ENCODE measurements at regions not wholly inside any gene's neighbourhood (a gene's known extent, or its start where the extent isn't known, plus 50 kb on each side); places are given as distances from the start of the nearest gene placed in this dataset.

GRCh38 chr1:4553761-4554160, 100.6 kb upstream of the AJAP1 start:
- H3K27ac ChIP-seq (ENCODE audit: low read length) = no peak overlapping the region
- H3K36me3 ChIP-seq (ENCODE audit: control insufficient read depth in 1 of 2, insufficient read depth in 2 of 2, low read length in 2 of 2) = no peaks in the 10 kb centered on the region
- H3K27me3 ChIP-seq (ENCODE audit: low read depth, low read length) = no peaks in the 10 kb centered on the region
- no peak overlapping the region for H3K4me3 ChIP-seq (ENCODE audit: low read depth in 1 of 2, low read length in 2 of 2)
- H3K9me3 ChIP-seq (ENCODE audit: control insufficient read depth in 1 of 2, low read length in 2 of 2) = peaks cover 0 to 3% of the 10 kb centered on the region in 2 donors
- no peaks in the 10 kb centered on the region for H3K4me1 ChIP-seq (ENCODE audit: control insufficient read depth in 1 of 2, insufficient read depth in 2 of 2, low read length in 2 of 2)

- H3K4me3 ChIP-seq (ENCODE audit: low read depth in 1 of 2, low read length in 2 of 2) = no peak overlapping the region
- H3K27me3 ChIP-seq (ENCODE audit: low read depth, low read length) = no peaks in the 10 kb centered on the region
- peaks cover 0 to 3% of the 10 kb centered on the region in 2 donors for H3K9me3 ChIP-seq (ENCODE audit: control insufficient read depth in 1 of 2, low read length in 2 of 2)
- H3K36me3 ChIP-seq (ENCODE audit: control insufficient read depth in 1 of 2, insufficient read depth in 2 of 2, low read length in 2 of 2) = no peaks in the 10 kb centered on the region
- H3K27ac ChIP-seq (ENCODE audit: low read length) = no peak overlapping the region
- H3K4me1 ChIP-seq (ENCODE audit: control insufficient read depth in 1 of 2, insufficient read depth in 2 of 2, low read length in 2 of 2) = no peaks in the 10 kb centered on the region
Measured at GRCh38 chr1:4554271-4554865, 100.0 kb upstream of the AJAP1 start.

GRCh38 chr1:4557949-4558348, 96.5 kb upstream of the AJAP1 start:
- Histone ChIP-seq H3K4me1 (ENCODE audit: control insufficient read depth in 1 of 2, insufficient read depth in 2 of 2, low read length in 2 of 2) (no peaks in the 10 kb centered on the region), H3K36me3 (ENCODE audit: control insufficient read depth in 1 of 2, insufficient read depth in 2 of 2, low read length in 2 of 2) (no peaks in the 10 kb centered on the region), H3K27me3 (ENCODE audit: low read depth, low read length) (no peaks in the 10 kb centered on the region), H3K27ac (ENCODE audit: low read length) (no peak overlapping the region), H3K9me3 (ENCODE audit: control insufficient read depth in 1 of 2, low read length in 2 of 2) (no peaks in the 10 kb centered on the region), H3K4me3 (ENCODE audit: low read depth in 1 of 2, low read length in 2 of 2) (no peak overlapping the region)

GRCh38 chr1:4561205-4561604, 93.2 kb upstream of the AJAP1 start:
- Histone ChIP-seq H3K4me3 (ENCODE audit: low read depth in 1 of 2, low read length in 2 of 2) (no peak overlapping the region), H3K27me3 (ENCODE audit: low read depth, low read length) (no peaks in the 10 kb centered on the region), H3K9me3 (ENCODE audit: control insufficient read depth in 1 of 2, low read length in 2 of 2) (no peaks in the 10 kb centered on the region), H3K36me3 (ENCODE audit: control insufficient read depth in 1 of 2, insufficient read depth in 2 of 2, low read length in 2 of 2) (no peaks in the 10 kb centered on the region), H3K27ac (ENCODE audit: low read length) (no peak overlapping the region), H3K4me1 (ENCODE audit: control insufficient read depth in 1 of 2, insufficient read depth in 2 of 2, low read length in 2 of 2) (no peaks in the 10 kb centered on the region)

- Histone ChIP-seq H3K27ac (ENCODE audit: low read length) (no peak overlapping the region), H3K4me1 (ENCODE audit: control insufficient read depth in 1 of 2, insufficient read depth in 2 of 2, low read length in 2 of 2) (no peaks in the 10 kb centered on the region), H3K27me3 (ENCODE audit: low read depth, low read length) (no peaks in the 10 kb centered on the region), H3K36me3 (ENCODE audit: control insufficient read depth in 1 of 2, insufficient read depth in 2 of 2, low read length in 2 of 2) (no peaks in the 10 kb centered on the region), H3K9me3 (ENCODE audit: control insufficient read depth in 1 of 2, low read length in 2 of 2) (no peaks in the 10 kb centered on the region), H3K4me3 (ENCODE audit: low read depth in 1 of 2, low read length in 2 of 2) (no peak overlapping the region)
Measured at GRCh38 chr1:4562321-4562720, 92.1 kb upstream of the AJAP1 start.

- H3K4me1 ChIP-seq (ENCODE audit: control insufficient read depth in 1 of 2, insufficient read depth in 2 of 2, low read length in 2 of 2) = no peaks in the 10 kb centered on the region
- no peaks in the 10 kb centered on the region for H3K9me3 ChIP-seq (ENCODE audit: control insufficient read depth in 1 of 2, low read length in 2 of 2)
- no peaks in the 10 kb centered on the region for H3K36me3 ChIP-seq (ENCODE audit: control insufficient read depth in 1 of 2, insufficient read depth in 2 of 2, low read length in 2 of 2)
- no peaks in the 10 kb centered on the region for H3K27me3 ChIP-seq (ENCODE audit: low read depth, low read length)
- H3K4me3 ChIP-seq (ENCODE audit: low read depth in 1 of 2, low read length in 2 of 2) = no peak overlapping the region
- H3K27ac ChIP-seq (ENCODE audit: low read length) = no peak overlapping the region
Measured at GRCh38 chr1:4563586-4563985, 90.8 kb upstream of the AJAP1 start.

- Histone ChIP-seq H3K27ac (ENCODE audit: low read length) (no peak overlapping the region), H3K27me3 (ENCODE audit: low read depth, low read length) (no peaks in the 10 kb centered on the region), H3K4me1 (ENCODE audit: control insufficient read depth in 1 of 2, insufficient read depth in 2 of 2, low read length in 2 of 2) (no peaks in the 10 kb centered on the region), H3K4me3 (ENCODE audit: low read depth in 1 of 2, low read length in 2 of 2) (no peak overlapping the region), H3K36me3 (ENCODE audit: control insufficient read depth in 1 of 2, insufficient read depth in 2 of 2, low read length in 2 of 2) (no peaks in the 10 kb centered on the region), H3K9me3 (ENCODE audit: control insufficient read depth in 1 of 2, low read length in 2 of 2) (peaks cover 0 to 3% of the 10 kb centered on the region in 2 donors)
Measured at GRCh38 chr1:4564051-4564450, 90.4 kb upstream of the AJAP1 start.

GRCh38 chr1:4565166-4565565, 89.2 kb upstream of the AJAP1 start:
- Histone ChIP-seq H3K4me3 (ENCODE audit: low read depth in 1 of 2, low read length in 2 of 2) (no peak overlapping the region), H3K9me3 (ENCODE audit: control insufficient read depth in 1 of 2, low read length in 2 of 2) (peaks cover 0 to 3% of the 10 kb centered on the region in 2 donors), H3K36me3 (ENCODE audit: control insufficient read depth in 1 of 2, insufficient read depth in 2 of 2, low read length in 2 of 2) (no peaks in the 10 kb centered on the region), H3K4me1 (ENCODE audit: control insufficient read depth in 1 of 2, insufficient read depth in 2 of 2, low read length in 2 of 2) (no peaks in the 10 kb centered on the region), H3K27me3 (ENCODE audit: low read depth, low read length) (peaks cover 6% of the 10 kb centered on the region), H3K27ac (ENCODE audit: low read length) (no peak overlapping the region)

- no peak overlapping the region for H3K4me3 ChIP-seq (ENCODE audit: low read depth in 1 of 2, low read length in 2 of 2)
- no peaks in the 10 kb centered on the region for H3K4me1 ChIP-seq (ENCODE audit: control insufficient read depth in 1 of 2, insufficient read depth in 2 of 2, low read length in 2 of 2)
- H3K9me3 ChIP-seq (ENCODE audit: control insufficient read depth in 1 of 2, low read length in 2 of 2) = peaks cover 0 to 3% of the 10 kb centered on the region in 2 donors
- H3K36me3 ChIP-seq (ENCODE audit: control insufficient read depth in 1 of 2, insufficient read depth in 2 of 2, low read length in 2 of 2) = no peaks in the 10 kb centered on the region
- peaks cover 6% of the 10 kb centered on the region for H3K27me3 ChIP-seq (ENCODE audit: low read depth, low read length)
- no peak overlapping the region for H3K27ac ChIP-seq (ENCODE audit: low read length)
Measured at GRCh38 chr1:4565801-4566449, 88.5 kb upstream of the AJAP1 start.

- Histone ChIP-seq H3K9me3 (ENCODE audit: control insufficient read depth in 1 of 2, low read length in 2 of 2) (peaks cover 0 to 3% of the 10 kb centered on the region in 2 donors), H3K4me1 (ENCODE audit: control insufficient read depth in 1 of 2, insufficient read depth in 2 of 2, low read length in 2 of 2) (no peaks in the 10 kb centered on the region), H3K27ac (ENCODE audit: low read length) (no peak overlapping the region), H3K27me3 (ENCODE audit: low read depth, low read length) (peaks cover 6% of the 10 kb centered on the region), H3K36me3 (ENCODE audit: control insufficient read depth in 1 of 2, insufficient read depth in 2 of 2, low read length in 2 of 2) (no peaks in the 10 kb centered on the region), H3K4me3 (ENCODE audit: low read depth in 1 of 2, low read length in 2 of 2) (no peak overlapping the region)
Measured at GRCh38 chr1:4571263-4571662, 83.1 kb upstream of the AJAP1 start.

- Histone ChIP-seq H3K27ac (ENCODE audit: low read length) (no peak overlapping the region), H3K36me3 (ENCODE audit: control insufficient read depth in 1 of 2, insufficient read depth in 2 of 2, low read length in 2 of 2) (no peaks in the 10 kb centered on the region), H3K4me1 (ENCODE audit: control insufficient read depth in 1 of 2, insufficient read depth in 2 of 2, low read length in 2 of 2) (no peaks in the 10 kb centered on the region), H3K4me3 (ENCODE audit: low read depth in 1 of 2, low read length in 2 of 2) (no peak overlapping the region), H3K27me3 (ENCODE audit: low read depth, low read length) (peaks cover 6% of the 10 kb centered on the region), H3K9me3 (ENCODE audit: control insufficient read depth in 1 of 2, low read length in 2 of 2) (peaks cover 2 to 3% of the 10 kb centered on the region in 2 donors)
Measured at GRCh38 chr1:4573526-4573925, 80.9 kb upstream of the AJAP1 start.

GRCh38 chr1:4581807-4582206, 72.6 kb upstream of the AJAP1 start:
- H3K27me3 ChIP-seq (ENCODE audit: low read depth, low read length) = peaks cover 6% of the 10 kb centered on the region
- H3K36me3 ChIP-seq (ENCODE audit: control insufficient read depth in 1 of 2, insufficient read depth in 2 of 2, low read length in 2 of 2) = no peaks in the 10 kb centered on the region

More at GRCh38 chr1:4581807-4582206, 72.6 kb upstream of the AJAP1 start:
- no peaks in the 10 kb centered on the region for H3K4me1 ChIP-seq (ENCODE audit: control insufficient read depth in 1 of 2, insufficient read depth in 2 of 2, low read length in 2 of 2)
- no peak overlapping the region for H3K4me3 ChIP-seq (ENCODE audit: low read depth in 1 of 2, low read length in 2 of 2)
- H3K9me3 ChIP-seq (ENCODE audit: control insufficient read depth in 1 of 2, low read length in 2 of 2) = peaks cover 0 to 2% of the 10 kb centered on the region in 2 donors
- no peak overlapping the region for H3K27ac ChIP-seq (ENCODE audit: low read length)

Measured in muscle layer of duodenum (tissue), 2 donors.